Right forelimb (tissue), 1 donor: ENCODE measurements at regions not wholly inside any gene's neighbourhood (a gene's known extent, or its start where the extent isn't known, plus 50 kb on each side); places are given as distances from the start of the nearest gene placed in this dataset.

ENCODE experiments used
- DNase-seq: peaks from one replicate; pipeline ENCODE4 v3.0.0-alpha.2; 2018

DNA sequence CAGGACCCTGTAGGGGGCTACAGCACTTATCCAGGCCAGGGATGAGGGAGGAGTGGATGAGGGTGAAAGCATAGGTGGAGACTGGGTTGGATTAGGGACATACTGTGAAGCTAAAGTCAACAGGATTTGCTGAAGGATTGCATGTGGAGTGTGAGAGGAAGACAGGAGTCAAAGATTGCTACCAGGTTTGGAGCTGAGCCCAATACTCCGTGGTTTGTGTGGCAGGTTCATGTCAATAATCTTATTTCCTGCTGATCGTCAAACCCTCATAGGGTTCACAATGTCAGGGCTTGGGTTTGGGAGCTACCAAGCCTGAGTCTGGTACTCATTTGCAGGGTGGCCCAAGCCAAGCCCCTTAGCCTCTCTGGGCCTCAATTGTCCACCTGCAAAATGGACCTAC lies 77.1 kb upstream of the PLXNC1 start:
- DNase-seq = no peak

DNA sequence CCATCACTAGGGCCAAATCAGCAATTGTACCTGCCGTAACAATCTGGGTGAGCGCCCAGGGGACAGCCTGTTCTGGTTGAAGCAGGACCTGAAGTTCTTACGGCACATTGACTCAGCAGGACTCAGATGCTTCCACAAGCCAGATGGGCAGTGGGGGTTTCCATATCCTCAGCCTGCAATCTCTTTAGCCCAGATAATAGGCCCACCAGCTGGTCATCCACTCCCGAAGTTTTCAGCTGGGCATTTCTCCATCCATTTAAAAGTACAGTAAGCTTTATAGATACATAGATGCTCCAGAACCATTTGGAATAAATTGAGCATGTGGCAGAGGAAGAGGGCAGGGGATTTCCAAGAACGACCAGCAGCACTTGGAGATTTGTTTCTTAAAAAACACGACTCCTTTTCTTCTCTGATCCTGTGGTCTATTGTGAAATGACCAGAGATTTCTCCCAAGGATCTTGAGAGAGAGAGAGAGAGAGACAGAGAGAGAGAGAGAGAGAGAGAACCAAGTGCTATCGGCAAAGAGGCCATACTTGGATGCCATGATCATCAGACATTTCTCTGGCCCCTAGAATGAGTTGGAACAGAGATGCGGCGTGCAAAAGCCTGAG lies 74.8 kb upstream of the PLXNC1 start:
- no peak for DNase-seq

DNA sequence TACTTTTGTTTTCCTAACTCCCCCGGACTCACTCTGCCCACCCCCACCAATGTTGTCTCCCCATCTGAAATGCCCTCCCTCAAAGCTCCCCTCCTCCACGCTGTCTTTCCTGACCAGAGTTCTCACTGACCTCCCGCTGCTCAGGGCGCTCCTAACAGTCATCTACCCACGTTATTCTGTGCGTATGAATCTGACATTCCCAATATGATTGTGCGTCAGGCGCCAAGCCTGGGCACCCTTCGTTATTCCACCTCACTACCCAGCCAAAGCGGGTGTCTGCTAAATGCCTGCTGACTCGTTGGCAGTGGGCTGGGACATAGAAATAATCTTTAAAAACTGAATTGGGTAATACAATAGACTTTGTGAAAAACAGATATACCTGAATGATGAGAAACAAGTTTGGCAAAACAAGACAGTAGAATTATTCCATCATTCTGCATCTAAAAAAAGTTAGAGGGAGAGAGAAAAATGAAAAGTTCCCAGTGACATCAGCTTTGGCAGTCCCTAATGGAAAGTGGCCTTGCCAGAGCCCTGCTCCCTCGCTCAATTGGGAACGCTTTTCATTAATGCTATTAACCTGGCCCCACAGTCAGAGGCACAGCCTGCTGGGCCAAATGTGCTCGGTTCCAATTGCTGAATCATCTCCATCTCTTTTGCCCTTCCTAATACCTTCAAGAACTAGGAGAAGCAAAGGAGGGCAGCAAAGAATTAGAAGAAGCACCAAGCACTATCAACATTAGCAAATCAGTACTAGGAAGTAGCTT lies 74.0 kb upstream of the PLXNC1 start:
- DNase-seq = peak; percentile 78

DNA sequence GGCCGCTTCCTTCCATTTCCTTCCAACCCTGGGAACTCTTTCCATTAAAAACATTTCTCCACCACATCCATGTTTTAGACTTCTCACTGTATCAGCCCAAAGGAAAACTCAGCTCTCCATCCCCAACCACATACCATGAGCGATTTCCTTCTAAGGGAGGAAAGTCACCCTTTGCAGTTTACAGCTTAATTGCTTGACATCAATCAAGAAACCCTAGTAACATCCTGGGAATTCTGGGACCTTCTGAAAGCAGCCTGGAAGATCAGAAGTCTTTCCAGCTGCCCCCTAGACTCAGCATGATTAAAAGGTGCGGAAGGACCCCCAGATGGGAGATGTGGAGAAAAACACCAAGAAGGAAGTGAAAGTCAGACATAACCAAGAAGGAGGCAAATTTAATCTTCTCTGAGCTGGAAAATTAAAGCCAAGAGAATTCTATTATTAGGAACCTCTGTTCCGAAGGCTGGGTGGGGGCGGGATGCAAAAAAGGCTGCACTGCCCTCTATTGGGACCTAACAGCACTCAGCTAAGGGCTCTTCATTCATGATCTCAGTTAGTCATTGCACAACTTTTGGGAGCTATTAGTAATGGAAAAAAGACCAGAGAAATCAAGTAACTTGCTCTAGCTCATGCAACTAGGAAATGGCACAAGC lies 73.3 kb upstream of the PLXNC1 start:
- DNase-seq = no peak

DNA sequence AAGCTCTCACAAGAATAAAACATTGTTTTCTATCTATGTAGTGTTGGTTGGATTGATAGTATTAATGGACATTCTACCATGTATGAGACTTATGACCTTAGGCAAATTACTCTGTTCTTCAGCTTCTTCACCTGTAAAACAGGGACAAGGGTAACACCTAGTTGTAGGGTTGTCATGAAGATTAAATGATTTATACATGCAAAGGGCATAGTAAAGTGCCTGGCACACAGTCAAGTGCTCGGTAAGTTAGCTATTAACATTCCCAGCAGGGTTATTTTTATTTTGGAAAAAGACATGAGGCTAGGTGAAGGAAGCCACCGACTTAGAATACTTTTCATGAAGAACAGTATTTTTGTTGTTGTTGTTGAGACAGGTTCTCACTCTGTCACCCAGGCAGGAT lies 71.2 kb upstream of the PLXNC1 start:
- no peak for DNase-seq

DNA sequence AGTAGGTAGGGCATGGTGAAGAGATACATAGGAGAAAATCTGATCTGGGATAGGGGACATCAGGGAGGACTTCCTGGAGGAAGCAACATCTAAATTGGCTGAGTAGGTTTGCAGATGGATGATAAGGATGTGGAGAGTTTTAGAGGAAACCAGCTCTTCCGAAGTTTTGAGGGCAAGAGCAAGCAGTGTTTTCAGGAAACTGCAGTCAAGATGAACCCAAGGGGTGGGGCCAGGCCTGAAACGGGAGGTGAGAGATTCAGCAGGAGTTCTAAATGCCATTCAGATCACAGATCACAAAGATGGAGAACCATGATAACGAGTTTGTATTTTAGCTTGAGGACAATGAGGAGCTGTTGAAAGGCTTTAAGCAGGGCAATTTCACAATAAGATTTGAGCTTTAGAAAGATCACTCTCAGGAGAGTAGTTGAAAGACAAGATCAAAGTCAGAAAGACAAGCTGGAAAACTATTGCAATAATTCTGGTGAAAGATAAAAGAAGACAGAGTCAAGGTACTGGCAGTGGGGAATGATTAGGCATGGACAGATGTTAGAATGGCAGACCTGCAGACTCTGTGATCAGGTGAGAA lies 70.1 kb upstream of the PLXNC1 start:
- DNase-seq = no peak

DNA sequence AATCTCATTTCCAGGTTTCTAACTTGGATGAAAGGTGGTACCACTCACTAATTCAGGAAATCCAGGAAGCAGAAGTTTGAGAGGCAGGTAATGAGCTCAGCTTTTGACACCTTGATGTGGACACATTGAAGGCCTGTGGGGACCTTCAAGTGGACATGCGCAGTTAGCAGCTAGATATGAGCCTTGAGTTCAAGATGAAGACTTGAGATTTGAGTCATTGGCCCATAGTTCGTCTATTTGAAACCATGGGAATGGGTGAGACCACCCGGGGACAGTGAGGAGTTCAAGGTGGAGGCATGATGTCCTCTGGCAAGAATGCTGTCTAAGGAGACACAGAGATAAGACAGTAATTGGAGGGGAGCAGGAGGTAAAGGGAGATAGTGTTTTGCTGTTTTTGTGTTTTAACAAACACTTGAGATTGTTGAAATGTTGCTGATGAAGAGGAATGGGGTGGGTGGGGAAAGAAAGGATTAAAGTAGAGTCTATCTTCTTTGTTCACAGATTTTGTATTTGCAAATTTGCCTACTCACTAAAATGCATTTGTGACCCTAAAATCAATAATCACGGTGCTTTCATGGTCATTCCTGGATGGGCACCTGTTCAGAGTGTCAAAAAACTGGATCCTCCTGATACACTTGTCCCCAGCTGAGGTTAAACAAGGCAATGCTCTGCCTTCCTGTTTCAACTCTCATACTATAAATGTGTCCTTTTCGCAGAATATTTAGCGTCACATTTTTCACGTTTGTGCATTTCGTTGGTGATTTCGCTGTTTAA lies 69.5 kb upstream of the PLXNC1 start:
- DNase-seq = no peak

DNA sequence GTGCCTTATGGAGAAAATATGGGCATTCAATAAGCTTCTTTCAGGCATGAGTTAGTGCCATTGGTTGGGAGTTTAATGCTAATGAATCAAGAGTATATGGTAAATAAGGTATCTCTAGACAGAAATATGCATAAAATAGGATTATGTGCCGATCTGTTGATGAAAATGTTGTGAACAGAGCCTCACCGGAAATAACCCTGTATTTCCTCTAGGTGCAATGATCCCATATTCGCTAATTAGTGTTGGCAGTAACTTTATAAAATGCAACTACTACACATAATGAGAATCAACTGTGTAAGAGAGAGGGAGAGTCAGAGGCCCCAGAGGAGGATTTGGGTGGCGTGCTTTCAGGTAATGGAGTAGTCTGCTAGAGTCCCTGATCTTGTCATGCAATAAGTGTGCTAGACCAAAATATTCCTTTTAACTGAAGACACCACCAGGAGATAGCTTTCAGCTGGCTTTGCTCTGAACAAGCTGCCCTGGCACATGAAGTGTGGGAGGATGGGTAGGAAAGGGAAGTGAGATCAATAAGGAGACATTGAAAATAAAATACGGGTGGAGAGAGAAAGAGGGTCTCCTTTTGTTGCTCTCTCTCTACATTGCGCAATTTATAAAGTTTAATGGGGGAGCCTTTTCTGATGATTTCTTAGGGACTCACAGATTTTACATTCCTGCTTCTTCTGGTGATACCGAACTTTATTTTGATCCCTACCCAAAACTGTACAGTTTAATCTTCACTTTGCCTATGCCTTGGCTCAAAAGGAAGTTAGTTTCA lies 68.6 kb upstream of the PLXNC1 start:
- DNase-seq = no peak

DNA sequence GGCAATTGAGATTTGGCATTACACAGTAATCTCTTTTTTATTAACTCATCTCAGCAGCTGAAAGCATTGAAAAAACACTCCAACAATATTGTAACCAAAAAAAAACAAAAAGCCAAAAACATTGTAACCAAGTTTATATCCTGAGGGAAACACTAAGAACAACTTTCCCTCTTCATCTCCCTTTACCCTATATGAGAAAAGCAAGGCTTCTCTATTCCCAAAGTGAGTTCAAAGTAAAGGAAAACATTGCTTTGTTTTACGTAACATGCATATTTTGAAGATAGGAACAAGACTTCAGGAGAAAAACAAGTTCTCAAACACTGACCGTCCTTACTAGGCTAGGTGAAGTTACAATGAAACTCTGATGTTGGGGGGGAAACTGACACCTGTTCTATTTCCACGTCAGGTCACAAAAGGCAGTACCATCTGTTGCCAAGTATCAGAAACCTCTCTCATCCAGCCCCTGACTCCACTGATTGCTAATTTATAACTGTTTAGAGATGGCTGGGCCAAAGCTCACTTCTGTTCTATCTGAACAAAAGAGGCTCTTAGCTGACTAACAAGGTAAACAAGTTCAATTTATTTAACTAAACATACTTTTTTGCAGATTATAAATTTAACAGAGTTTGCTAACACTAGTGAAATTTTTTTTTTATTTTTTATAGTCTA lies 67.9 kb upstream of the PLXNC1 start:
- no peak for DNase-seq

DNA sequence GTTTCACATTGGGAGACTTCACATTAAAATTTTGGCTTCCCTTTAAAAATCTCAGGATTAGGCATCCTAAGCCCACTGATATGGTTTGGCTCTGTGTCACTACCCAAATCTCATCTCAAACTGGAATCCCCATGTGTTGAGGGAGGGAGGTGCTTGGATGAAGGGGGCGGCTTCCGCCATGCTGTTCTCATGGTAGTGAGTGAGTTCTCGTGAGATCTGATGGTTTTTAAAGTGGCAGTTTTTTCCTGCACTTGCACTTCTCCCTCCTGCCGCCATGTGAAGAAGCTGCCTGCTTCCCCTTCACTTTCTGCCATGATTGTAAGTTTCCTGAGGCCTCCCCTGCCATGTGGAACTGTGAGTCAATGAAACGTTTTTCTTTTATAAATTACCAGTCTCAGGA lies 65.7 kb upstream of the PLXNC1 start:
- DNase-seq = no peak

DNA sequence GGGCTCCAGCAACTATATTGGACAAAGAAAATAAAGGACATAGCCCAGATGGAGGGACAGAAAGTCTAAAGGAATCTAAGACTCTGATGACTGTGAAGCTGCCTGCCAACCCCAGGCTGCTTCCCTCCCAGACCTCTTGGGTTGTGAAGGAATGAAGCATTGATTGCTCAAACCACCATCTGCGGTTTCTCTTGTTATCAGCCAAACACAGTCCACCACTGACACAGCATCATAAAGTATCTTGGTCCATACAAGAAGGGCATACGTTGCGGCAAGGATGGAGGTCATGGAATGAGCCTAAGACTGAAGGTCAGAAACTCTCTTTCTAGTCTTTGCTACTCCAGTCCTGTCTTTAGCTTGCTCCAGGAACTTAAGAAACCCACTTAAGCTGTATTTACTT lies 58.5 kb upstream of the PLXNC1 start:
- no peak for DNase-seq

DNA sequence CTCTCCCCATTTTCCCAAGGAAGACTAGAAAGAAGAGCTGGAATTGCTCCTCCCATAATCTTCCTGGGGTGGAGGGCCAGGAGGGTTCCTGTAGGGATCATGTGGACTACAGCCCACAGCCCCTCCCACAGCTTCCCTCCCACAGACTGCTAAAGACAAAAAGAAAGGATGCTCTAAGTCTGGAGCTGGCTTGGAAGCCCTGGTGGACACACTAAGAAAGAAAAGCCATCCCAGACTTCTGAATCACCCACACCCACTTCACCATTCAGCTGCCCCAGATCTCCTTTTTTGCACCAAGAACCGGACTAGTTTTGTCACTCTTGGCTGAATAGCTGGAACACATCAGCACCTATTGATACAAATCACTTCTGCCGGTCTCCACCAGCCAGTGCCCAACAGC lies 56.8 kb upstream of the PLXNC1 start:
- DNase-seq = no peak

DNA sequence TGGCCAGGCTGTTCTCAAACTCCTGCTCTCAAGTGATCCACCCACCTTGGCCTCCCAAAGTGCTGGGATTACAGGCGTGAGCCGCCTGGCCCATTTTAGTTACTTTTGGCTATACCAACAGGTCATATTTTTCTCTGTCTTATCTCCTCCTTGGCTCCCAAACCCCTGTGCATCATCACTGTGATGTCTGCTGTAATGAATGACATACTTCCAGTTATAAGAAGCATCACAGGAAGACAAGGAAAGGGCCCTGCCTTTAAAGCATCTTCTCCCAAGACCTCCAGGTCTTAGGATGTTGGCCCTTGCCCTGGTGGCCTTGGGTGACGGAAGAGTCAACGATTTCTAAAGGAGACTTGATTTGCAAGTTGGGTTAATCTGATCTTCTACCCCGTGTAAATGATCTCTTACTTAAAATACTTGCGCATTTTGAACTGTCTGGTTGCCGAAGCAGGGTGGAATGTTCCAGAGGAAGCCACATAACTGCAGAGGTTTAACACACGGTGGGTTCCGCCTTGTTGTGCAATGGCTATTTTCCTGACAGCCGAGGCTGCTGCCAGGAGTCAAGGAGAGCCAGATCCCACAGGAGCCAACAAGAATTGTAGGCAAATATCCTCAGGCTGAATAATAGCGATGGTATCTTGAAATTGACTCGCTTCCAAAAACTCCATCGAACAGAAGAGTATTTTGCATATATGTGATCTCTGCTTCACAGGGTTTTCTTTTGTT lies 55.7 kb upstream of the PLXNC1 start:
- DNase-seq = no peak

DNA sequence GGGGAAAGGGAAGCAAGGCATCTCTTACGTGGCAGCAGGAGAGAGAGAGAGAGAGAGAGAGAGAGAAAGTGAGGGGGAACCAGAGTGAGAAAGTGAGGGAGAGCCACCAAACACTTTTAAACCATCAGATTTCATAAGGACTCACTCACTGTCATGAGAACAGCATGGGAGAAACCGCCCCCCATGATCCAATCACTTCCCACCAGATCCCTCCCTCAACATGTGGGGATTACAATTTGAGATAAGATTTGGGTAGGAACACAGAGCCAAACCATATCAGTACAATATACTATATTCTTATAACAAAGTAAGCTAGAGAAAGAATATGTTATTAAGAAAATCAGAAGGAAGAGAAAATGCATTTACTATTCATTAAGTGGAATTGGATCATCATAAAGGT lies 53.7 kb upstream of the PLXNC1 start:
- DNase-seq = no peak

DNA sequence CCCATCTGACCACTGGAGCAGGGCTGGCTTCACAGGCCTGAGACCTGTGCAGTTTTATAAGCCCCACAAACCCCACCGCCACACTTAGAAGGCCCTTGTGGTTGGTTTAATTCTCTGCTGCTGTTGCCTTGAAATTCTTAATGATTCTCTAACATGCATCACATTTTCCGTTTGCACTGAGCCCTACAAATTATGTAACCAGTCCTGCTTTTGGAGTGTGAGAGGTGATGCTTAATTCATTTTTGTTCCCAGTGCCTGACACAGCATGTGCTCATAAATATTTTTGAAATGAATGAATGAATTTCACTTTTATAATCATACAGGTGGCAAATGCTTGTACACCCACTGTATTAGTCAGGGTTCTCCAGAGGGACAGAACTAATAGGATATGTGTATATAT lies 52.8 kb upstream of the PLXNC1 start:
- DNase-seq = no peak

DNA sequence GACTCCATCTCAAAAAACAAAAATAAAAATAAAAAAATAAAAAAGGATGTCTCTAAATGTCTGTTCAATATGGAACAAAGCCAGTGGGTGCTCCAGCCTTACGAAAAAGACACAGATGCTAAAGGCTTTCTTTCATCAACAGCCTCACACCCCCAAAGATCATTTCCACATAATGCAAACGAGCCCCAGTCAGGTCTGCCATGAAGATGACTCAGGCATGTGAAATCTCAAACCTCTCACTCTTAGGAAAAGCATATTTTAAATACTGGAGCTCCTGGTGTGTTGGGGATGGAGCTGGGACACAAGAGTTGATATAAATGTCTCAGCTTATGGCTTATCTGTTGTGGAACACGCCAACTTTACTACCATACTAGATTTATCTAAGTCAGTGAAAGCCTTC lies 49.9 kb upstream of the PLXNC1 start:
- no peak for DNase-seq
